A549 (cell line): ENCODE measurements at regions not wholly inside any gene's neighbourhood (a gene's known extent, or its start where the extent isn't known, plus 50 kb on each side); places are given as distances from the start of the nearest gene placed in this dataset.

Experiments used
- ATAC-seq, 2 experiments: fragments of 200-7000 bp in 1 of 2; fragments of >200 bp in 1 of 2; cut with Nextera tagmentation in 1 of 2; cut with Tn5 transposase in 1 of 2; 3 replicates each; pipeline versions ENCODE4 v1.8.0 to v1.9.1; 2018 to 2020; ENCODE audit warnings: mild to moderate bottlenecking in 1 of 2, moderate library complexity in 1 of 2
- CTCF ChIA-PET: fragments of 300-600 bp; sonication (Branson Sonifier 250); formaldehyde crosslinking; extraction: SDS; loops from one replicate; lab custom pipeline; 2021; ENCODE audit warnings: antibody characterized with exemption, inconsistent platforms; lab: Yijun Ruan, JAX
- POLR2A ChIA-PET: fragments of 350-600 bp; formaldehyde crosslinking; extraction: SDS; loops from one replicate; lab custom pipeline; 2021; ENCODE audit warnings: antibody characterized with exemption, inconsistent platforms; lab: Yijun Ruan, JAX
- DNase-seq, 2 experiments: peaks; one replicate each; pipeline versions ENCODE4 v3.0.0 to v3.0.0-alpha.2; 2011 to 2016; ENCODE audit warnings: low read depth in 1 of 2, low spot score in 1 of 2
- FAIRE-seq: peaks from 2 replicates; lab custom pipeline; 2011; peaks lifted over from hg19 to GRCh38; lab: Jason Lieb, UNC
- H3K27ac ChIP-seq, 2 experiments: fragments of >200 bp; sonication (Bioruptor Twin); formaldehyde crosslinking; 3 replicates each; pipeline ENCODE4 v1.5.1; 2016 to 2017
- H3K4me1 ChIP-seq: fragments of >200 bp; sonication (Bioruptor Twin); formaldehyde crosslinking; 3 replicates; pipeline ENCODE4 v1.6.1; 2016
- H3K4me2 ChIP-seq: fragments of >200 bp; sonication (Bioruptor Twin); formaldehyde crosslinking; 3 replicates; pipeline ENCODE4 v1.6.1; 2016
- H3K4me3 ChIP-seq: fragments of >200 bp; sonication (Bioruptor Twin); formaldehyde crosslinking; 3 replicates; pipeline ENCODE4 v1.5.1; 2016
- H3K9me3 ChIP-seq: fragments of >200 bp; sonication (Bioruptor Twin); formaldehyde crosslinking; 3 replicates; pipeline ENCODE4 v1.6.1; 2016
- CHD2 ChIP-seq: fragments of 150-350 bp; IDR thresholded peaks from 2 replicates; pipeline ENCODE4 v1.6.1; 2014; ENCODE audit warnings: low read length; ENCODE audit not compliant: partially characterized antibody
- E2F6 ChIP-seq: IDR thresholded peaks from 2 replicates; pipeline ENCODE4 v1.6.1; 2012; ENCODE audit warnings: low read depth, borderline replicate concordance
- ESRRA ChIP-seq: fragments of 150-350 bp; IDR thresholded peaks from 2 replicates; pipeline ENCODE4 v1.6.1; 2014; ENCODE audit warnings: mild to moderate bottlenecking, low read length, borderline replicate concordance
- FOSB ChIP-seq: fragments of 250-450 bp; sonication (Bioruptor Pico); IDR thresholded peaks from 2 replicates; pipeline ENCODE4 v1.5.0; 2020; ENCODE audit warnings: mild to moderate bottlenecking, moderate library complexity
- FOXS1 ChIP-seq: fragments of 250-450 bp; sonication (Bioruptor Pico); IDR thresholded peaks from 2 replicates; pipeline ENCODE4 v1.5.0; 2020; ENCODE audit warnings: mild to moderate bottlenecking, moderate library complexity
- HDAC2 ChIP-seq: fragments of 200-600 bp; sonication (generic); IDR thresholded peaks from 2 replicates; pipeline ENCODE4 v1.6.1; 2016
- HOXB13 ChIP-seq: fragments of 250-450 bp; sonication (Bioruptor Pico); IDR thresholded peaks from 2 replicates; pipeline ENCODE4 v1.5.0; 2020; ENCODE audit warnings: low read depth, mild to moderate bottlenecking, moderate library complexity
- JUNB ChIP-seq: fragments of >200 bp; sonication (Bioruptor Twin); formaldehyde crosslinking; IDR thresholded peaks from 2 replicates; pipeline ENCODE4 v1.6.1; 2016
- KDM5A ChIP-seq: fragments of 200-600 bp; sonication (generic); IDR thresholded peaks from 2 replicates; pipeline ENCODE4 v1.6.1; 2016; ENCODE audit warnings: antibody characterized with exemption, mild to moderate bottlenecking
- MAZ ChIP-seq: fragments of 150-350 bp; IDR thresholded peaks from 2 replicates; pipeline ENCODE4 v1.6.1; 2014; ENCODE audit warnings: antibody characterized with exemption, low read depth, low read length, borderline replicate concordance
- NFE2L2 ChIP-seq: fragments of 150-350 bp; conservative IDR thresholded peaks from 2 replicates; pipeline ENCODE4 v1.6.1; 2014; ENCODE audit warnings: low read length
- PBX3 ChIP-seq: IDR thresholded peaks from 2 replicates; pipeline ENCODE4 v1.6.1; 2012
- POLR2A ChIP-seq: IDR thresholded peaks from 2 replicates; pipeline ENCODE4 v1.6.1; 2012; ENCODE audit warnings: mild to moderate bottlenecking, low read length
- POLR2AphosphoS2 ChIP-seq: conservative IDR thresholded peaks from 2 replicates; pipeline ENCODE4 v1.6.1; 2012; ENCODE audit warnings: low read length, improper control_type of control experiment, inconsistent platforms
- SMC3 ChIP-seq: fragments of >200 bp; sonication (Bioruptor Twin); formaldehyde crosslinking; IDR thresholded peaks from 3 replicates; pipeline ENCODE4 v1.6.1; 2018; ENCODE audit warnings: inconsistent platforms
- SREBF2 ChIP-seq: fragments of 450-650 bp; IDR thresholded peaks from 2 replicates; pipeline ENCODE4 v1.6.1; 2014; ENCODE audit warnings: mild to moderate bottlenecking, moderate library complexity
- ZFP36 ChIP-seq: fragments of 450-650 bp; IDR thresholded peaks from 2 replicates; pipeline ENCODE4 v1.6.1; 2014; ENCODE audit warnings: borderline replicate concordance; ENCODE audit not compliant: partially characterized antibody
- WGBS: methylation state at CpG from one replicate; pipeline ENCODE4 v1.1.6; 2017; ENCODE audit errors: missing lambda C conversion rate; 5-methylcytosine and 5-hydroxymethylcytosine counted together
- TF ChIP-seq, protein P1 (sequence below): fragments of 150-350 bp; IDR thresholded peaks from 2 replicates; pipeline ENCODE4 v1.6.1; 2014; ENCODE audit warnings: low read depth, mild to moderate bottlenecking, low read length
- TF ChIP-seq, protein P2 (sequence below): fragments of 200-600 bp; sonication (generic); IDR thresholded peaks from 2 replicates; pipeline ENCODE4 v1.6.1; 2016; ENCODE audit warnings: antibody characterized with exemption, mild to moderate bottlenecking, moderate library complexity

- no peak overlapping the region for H3K27ac ChIP-seq
- ATAC-seq: no peak
Measured at GRCh38 chr1:93749487-93749886, 67.8 kb upstream of the BCAR3 start.

GRCh38 chr1:93746021-93746812, 64.6 kb upstream of the BCAR3 start:
- FAIRE-seq: no peak
- TF ChIP-seq SMC3 (no peak), FOXS1 (no peak), HDAC2 (no peak), POLR2A (no peak), JUNB (no peak), KDM5A (no peak), PBX3 (no peak), ZFP36 (no peak), POLR2AphosphoS2 (no peak), HOXB13 (CRISPR knock-in tag) (no peak), FOSB (CRISPR knock-in tag) (no peak), CHD2 (no peak), SREBF2 (no peak), ESRRA (no peak), NFE2L2 (no peak)
- TF ChIP-seq, protein P1, sequence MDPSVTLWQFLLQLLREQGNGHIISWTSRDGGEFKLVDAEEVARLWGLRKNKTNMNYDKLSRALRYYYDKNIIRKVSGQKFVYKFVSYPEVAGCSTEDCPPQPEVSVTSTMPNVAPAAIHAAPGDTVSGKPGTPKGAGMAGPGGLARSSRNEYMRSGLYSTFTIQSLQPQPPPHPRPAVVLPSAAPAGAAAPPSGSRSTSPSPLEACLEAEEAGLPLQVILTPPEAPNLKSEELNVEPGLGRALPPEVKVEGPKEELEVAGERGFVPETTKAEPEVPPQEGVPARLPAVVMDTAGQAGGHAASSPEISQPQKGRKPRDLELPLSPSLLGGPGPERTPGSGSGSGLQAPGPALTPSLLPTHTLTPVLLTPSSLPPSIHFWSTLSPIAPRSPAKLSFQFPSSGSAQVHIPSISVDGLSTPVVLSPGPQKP: no peak
- Histone ChIP-seq H3K4me2 (no peak overlapping the region), H3K4me1 (peaks cover 8% of the 10 kb centered on the region; the same call in 2 of the 3 replicates), H3K9me3 (peaks cover 18% of the 10 kb centered on the region), H3K4me3 (no peak overlapping the region), H3K27ac (no peak overlapping the region)
- ChIA-PET POLR2A (no interaction called here), CTCF (interaction anchor here (1.1 to 1.5 kb wide), 2 partner anchors 40 to 66 kb away, joined by 3 to 4 read pairs; no protein-coding TSS in a partner anchor)
- WGBS: 84% methylated on average over 6 of the region's 6 CpGs
- no peak for ATAC-seq
- no peak for DNase-seq

More at GRCh38 chr1:93749487-93749886, 67.8 kb upstream of the BCAR3 start:
- POLR2A ChIA-PET: no interaction called here
- CTCF ChIA-PET: interaction anchor here (0.9 to 1.2 kb wide), 4 partner anchors 9 to 53 kb away, joined by 3 to 4 read pairs (median 4); no protein-coding TSS in a partner anchor
- Histone ChIP-seq H3K4me1 (peaks cover 21% of the 10 kb centered on the region), H3K9me3 (peaks cover 18% of the 10 kb centered on the region), H3K4me3 (no peak overlapping the region), H3K4me2 (peak overlapping the region; percentile 23; the same call in 1 of the 3 replicates)
- 88% methylated on average over 6 of the region's 6 CpGs for WGBS
- TF ChIP-seq, protein P2, sequence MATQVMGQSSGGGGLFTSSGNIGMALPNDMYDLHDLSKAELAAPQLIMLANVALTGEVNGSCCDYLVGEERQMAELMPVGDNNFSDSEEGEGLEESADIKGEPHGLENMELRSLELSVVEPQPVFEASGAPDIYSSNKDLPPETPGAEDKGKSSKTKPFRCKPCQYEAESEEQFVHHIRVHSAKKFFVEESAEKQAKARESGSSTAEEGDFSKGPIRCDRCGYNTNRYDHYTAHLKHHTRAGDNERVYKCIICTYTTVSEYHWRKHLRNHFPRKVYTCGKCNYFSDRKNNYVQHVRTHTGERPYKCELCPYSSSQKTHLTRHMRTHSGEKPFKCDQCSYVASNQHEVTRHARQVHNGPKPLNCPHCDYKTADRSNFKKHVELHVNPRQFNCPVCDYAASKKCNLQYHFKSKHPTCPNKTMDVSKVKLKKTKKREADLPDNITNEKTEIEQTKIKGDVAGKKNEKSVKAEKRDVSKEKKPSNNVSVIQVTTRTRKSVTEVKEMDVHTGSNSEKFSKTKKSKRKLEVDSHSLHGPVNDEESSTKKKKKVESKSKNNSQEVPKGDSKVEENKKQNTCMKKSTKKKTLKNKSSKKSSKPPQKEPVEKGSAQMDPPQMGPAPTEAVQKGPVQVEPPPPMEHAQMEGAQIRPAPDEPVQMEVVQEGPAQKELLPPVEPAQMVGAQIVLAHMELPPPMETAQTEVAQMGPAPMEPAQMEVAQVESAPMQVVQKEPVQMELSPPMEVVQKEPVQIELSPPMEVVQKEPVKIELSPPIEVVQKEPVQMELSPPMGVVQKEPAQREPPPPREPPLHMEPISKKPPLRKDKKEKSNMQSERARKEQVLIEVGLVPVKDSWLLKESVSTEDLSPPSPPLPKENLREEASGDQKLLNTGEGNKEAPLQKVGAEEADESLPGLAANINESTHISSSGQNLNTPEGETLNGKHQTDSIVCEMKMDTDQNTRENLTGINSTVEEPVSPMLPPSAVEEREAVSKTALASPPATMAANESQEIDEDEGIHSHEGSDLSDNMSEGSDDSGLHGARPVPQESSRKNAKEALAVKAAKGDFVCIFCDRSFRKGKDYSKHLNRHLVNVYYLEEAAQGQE: no peak
- TF ChIP-seq HOXB13 (CRISPR knock-in tag) (no peak), E2F6 (no peak), MAZ (no peak)
- no peak for DNase-seq
- FAIRE-seq: no peak
